HG02884 (cell line): ENCODE measurements at regions not wholly inside any gene's neighbourhood (a gene's known extent, or its start where the extent isn't known, plus 50 kb on each side); places are given as distances from the start of the nearest gene placed in this dataset.

ENCODE experiments used
- ATAC-seq: cut with Tn5 transposase; IDR thresholded peaks from one replicate; pipeline ENCODE4 v1.9.1; 2021; ENCODE audit warnings: mild to moderate bottlenecking, moderate library complexity; ENCODE audit not compliant: unreplicated experiment

GRCh38 chr11:81071606-81072005 lies 1630.8 kb upstream of the TENM4 start:
- no peak for ATAC-seq

- ATAC-seq, result no peak
Measured at GRCh38 chr11:81070948-81071347, 1630.1 kb upstream of the TENM4 start.

GRCh38 chr11:81059356-81059755 lies 1618.5 kb upstream of the TENM4 start:
- ATAC-seq, result no peak

- no peak for ATAC-seq
Measured at GRCh38 chr11:81052344-81053158, 1611.7 kb upstream of the TENM4 start.

- ATAC-seq, result no peak
Measured at GRCh38 chr11:81039916-81040524, 1599.2 kb upstream of the TENM4 start.

GRCh38 chr11:81036168-81036870 lies 1595.5 kb upstream of the TENM4 start:
- ATAC-seq, result no peak

- ATAC-seq, result no peak
Measured at GRCh38 chr11:81033779-81034540, 1593.1 kb upstream of the TENM4 start.

GRCh38 chr11:81032906-81033305 lies 1592.1 kb upstream of the TENM4 start:
- no peak for ATAC-seq

- ATAC-seq, result no peak
Measured at GRCh38 chr11:81030186-81030585, 1589.4 kb upstream of the TENM4 start.

- ATAC-seq, result no peak
Measured at GRCh38 chr11:81026032-81026431, 1585.2 kb upstream of the TENM4 start.

- ATAC-seq, result no peak
Measured at GRCh38 chr11:81022057-81022456, 1581.2 kb upstream of the TENM4 start.

GRCh38 chr11:81010631-81011030 lies 1569.8 kb upstream of the TENM4 start:
- no peak for ATAC-seq

- ATAC-seq, result no peak
Measured at GRCh38 chr11:81007046-81007445, 1566.2 kb upstream of the TENM4 start.

GRCh38 chr11:81005595-81005994 lies 1564.8 kb upstream of the TENM4 start:
- ATAC-seq, result no peak

- no peak for ATAC-seq
Measured at GRCh38 chr11:81004576-81004975, 1563.7 kb upstream of the TENM4 start.

- ATAC-seq, result no peak
Measured at GRCh38 chr11:81002374-81002773, 1561.5 kb upstream of the TENM4 start.

GRCh38 chr11:81000735-81001134 lies 1559.9 kb upstream of the TENM4 start:
- no peak for ATAC-seq

GRCh38 chr11:81000334-81000733 lies 1559.5 kb upstream of the TENM4 start:
- no peak for ATAC-seq

GRCh38 chr11:80995523-80995922 lies 1554.7 kb upstream of the TENM4 start:
- no peak for ATAC-seq

GRCh38 chr11:80993536-80993935 lies 1552.7 kb upstream of the TENM4 start:
- ATAC-seq, result no peak

- no peak for ATAC-seq
Measured at GRCh38 chr11:80990885-80991284, 1550.1 kb upstream of the TENM4 start.
